HepG2 (cell line): ENCODE measurements at regions not wholly inside any gene's neighbourhood (a gene's known extent, or its start where the extent isn't known, plus 50 kb on each side); places are given as distances from the start of the nearest gene placed in this dataset.

Experiments used
- ATAC-seq: fragments of 200-7000 bp; cut with Tn5 transposase; 3 replicates; pipeline ENCODE4 v1.9.1; 2020; ENCODE audit warnings: mild to moderate bottlenecking, moderate library complexity
- BruUV-seq: library from RNA; stranded (reverse); fragments of 400-500 nt; replicated peaks from 2 replicates; lab custom pipeline; 2021; lab: Mats Ljungman, UMichigan
- CTCF ChIA-PET: fragments of 300-600 bp; formaldehyde crosslinking; extraction: SDS; loops from one replicate; lab custom pipeline; 2021; ENCODE audit warnings: low total read pairs, inconsistent platforms, low intra/inter-chr PET ratio; lab: Yijun Ruan, JAX
- POLR2A ChIA-PET: fragments of 350-600 bp; sonication (Branson Sonifier 250); formaldehyde crosslinking; loops from one replicate; lab custom pipeline; 2020; ENCODE audit warnings: antibody characterized with exemption, inconsistent platforms; lab: Yijun Ruan, JAX
- DNase-seq: peaks from one replicate; pipeline ENCODE4 v3.0.0-alpha.2; 2015; ENCODE audit warnings: low spot score
- FAIRE-seq: peaks from 3 replicates; lab custom pipeline; 2011; peaks lifted over from hg19 to GRCh38; lab: Jason Lieb, UNC
- H2AFZ ChIP-seq: one replicate; pipeline ENCODE4 v1.6.1; 2011; ENCODE audit warnings: low read length, inconsistent platforms
- H3K27ac ChIP-seq: fragments of 300-600 bp; 3 replicates; pipeline ENCODE4 v1.8.0; 2011; ENCODE audit warnings: mixed run types, mild to moderate bottlenecking, mixed read lengths, low read length, inconsistent platforms; ENCODE audit not compliant: insufficient read depth; ENCODE audit errors: extremely low read length
- H3K27me3 ChIP-seq, 2 experiments: fragments of 200-600 bp in 1 of 2; 2 replicates in 1 of 2; 3 replicates in 1 of 2; pipeline versions ENCODE4 v1.6.0 to v1.8.0; 2011; ENCODE audit warnings: low read length in 2 of 2, mild to moderate bottlenecking in 2 of 2, moderate library complexity in 2 of 2, inconsistent platforms in 1 of 2; ENCODE audit not compliant: insufficient read depth in 2 of 2, control insufficient read depth in 1 of 2
- H3K36me3 ChIP-seq, 2 experiments: fragments of 200-600 bp in 1 of 2; replicated peaks in 1 of 2; 2 replicates in 1 of 2; 3 replicates in 1 of 2; pipeline versions ENCODE4 v1.5.1 to v1.8.0; 2011; ENCODE audit warnings: low read length in 2 of 2, inconsistent platforms in 1 of 2; ENCODE audit not compliant: insufficient read depth in 2 of 2, control insufficient read depth in 1 of 2
- H3K4me1 ChIP-seq: 2 replicates; pipeline ENCODE4 v1.5.1; 2012; ENCODE audit warnings: low read length, inconsistent platforms; ENCODE audit not compliant: insufficient read depth
- H3K4me2 ChIP-seq: 2 replicates; pipeline ENCODE4 v1.6.0; 2011; ENCODE audit warnings: low read depth, low read length, inconsistent platforms
- H3K4me3 ChIP-seq, 3 experiments: fragments of 200-600 bp in 1 of 3; sonication (generic), shearing (Covaris generic) in 1 of 3; replicated peaks in 1 of 3; 2 replicates each; pipeline ENCODE4 v1.5.1; 2011 to 2016; ENCODE audit warnings: low read length in 3 of 3, inconsistent platforms in 2 of 3, low read depth in 2 of 3, mild to moderate bottlenecking in 2 of 3, control low read depth in 1 of 3, mixed read lengths in 1 of 3; ENCODE audit not compliant: insufficient read depth in 1 of 3
- H3K79me2 ChIP-seq: one replicate; pipeline ENCODE4 v1.6.1; 2011; ENCODE audit warnings: low read length, inconsistent platforms; ENCODE audit not compliant: insufficient read depth
- H3K9ac ChIP-seq: 2 replicates; pipeline ENCODE4 v1.6.0; 2011; ENCODE audit warnings: mild to moderate bottlenecking, low read depth, low read length, inconsistent platforms; ENCODE audit not compliant: insufficient read depth
- H3K9me3 ChIP-seq: 2 replicates; pipeline ENCODE4 v1.5.1; 2012; ENCODE audit warnings: mild to moderate bottlenecking, low read length
- H4K20me1 ChIP-seq: 2 replicates; pipeline ENCODE4 v1.6.0; 2011; ENCODE audit warnings: inconsistent platforms, mild to moderate bottlenecking, low read length, moderate library complexity; ENCODE audit not compliant: insufficient read depth
- EP300 ChIP-seq, 3 experiments: sonication (generic) in 1 of 3; formaldehyde crosslinking in 1 of 3; IDR thresholded peaks; 2 replicates each; pipeline versions ENCODE4 v1.5.1 to v1.6.1; 2011 to 2020; ENCODE audit warnings: low read depth in 2 of 3, low read length in 2 of 3, borderline replicate concordance in 1 of 3, improper control_type of control experiment in 1 of 3, mild to moderate bottlenecking in 1 of 3, missing genetic modification reagents in 1 of 3, moderate library complexity in 1 of 3
- HNRNPH1 ChIP-seq: fragments of 200-400 bp; formaldehyde crosslinking; optimal IDR thresholded peaks from 2 replicates; pipeline ENCODE3; 2017; ENCODE audit warnings: mild to moderate bottlenecking, low read depth, low read length
- XRCC5 ChIP-seq: fragments of 200-400 bp; formaldehyde crosslinking; optimal IDR thresholded peaks from 2 replicates; pipeline ENCODE3; 2017; ENCODE audit warnings: mild to moderate bottlenecking, low read length
- ZNF10 ChIP-seq: sonication (generic); formaldehyde crosslinking; IDR thresholded peaks from 2 replicates; pipeline ENCODE4 v1.4.0; 2020; ENCODE audit warnings: mild to moderate bottlenecking, low read depth, missing genetic modification reagents, borderline replicate concordance
- ZNF260 ChIP-seq: sonication (generic); formaldehyde crosslinking; IDR thresholded peaks from 2 replicates; pipeline ENCODE4 v1.4.0; 2020; ENCODE audit warnings: missing genetic modification reagents, low read depth, mild to moderate bottlenecking, borderline replicate concordance
- ZNF3 ChIP-seq: IDR thresholded peaks from 2 replicates; pipeline ENCODE4 v1.7.0; 2017; ENCODE audit warnings: inconsistent platforms
- ZNF761 ChIP-seq: sonication (generic); formaldehyde crosslinking; conservative IDR thresholded peaks from 2 replicates; pipeline ENCODE4 v1.4.0; 2020; ENCODE audit warnings: mild to moderate bottlenecking, missing genetic modification reagents
- ZSCAN21 ChIP-seq: sonication (generic); formaldehyde crosslinking; IDR thresholded peaks from 2 replicates; pipeline ENCODE4 v1.8.0; 2022; ENCODE audit warnings: mild to moderate bottlenecking, missing genetic modification reagents, moderate library complexity, borderline replicate concordance
- in situ Hi-C: cut with HindIII; loops from 2 replicates; pipeline ENCODE4 v1.10.0; 2017; ENCODE audit warnings: low pct_unique_long_range_greater_than_20kb; ENCODE audit not compliant: extremely low pct_ligation_motif_present
- intact Hi-C: fragments of 100-400 bp; cut with micrococcal nuclease; formaldehyde crosslinking; loops from one replicate; pipeline ENCODE4 v1.10.0; 2022; ENCODE audit not compliant: unreplicated experiment
- TF ChIP-seq, protein P1 (sequence below): sonication (generic); formaldehyde crosslinking; IDR thresholded peaks from 2 replicates; pipeline ENCODE4 v1.9.0; 2021; ENCODE audit warnings: missing genetic modification reagents, mild to moderate bottlenecking, borderline replicate concordance
- TF ChIP-seq, protein P2 (sequence below), 2 experiments: sonication (generic) in 1 of 2; formaldehyde crosslinking in 1 of 2; IDR thresholded peaks; 2 replicates each; pipeline versions ENCODE4 v1.4.0 to v1.6.1; 2016 to 2020; ENCODE audit warnings: borderline replicate concordance in 1 of 2, low read depth in 1 of 2, mild to moderate bottlenecking in 1 of 2, missing genetic modification reagents in 1 of 2
- TF ChIP-seq, protein P3 (sequence below): sonication (generic); formaldehyde crosslinking; IDR thresholded peaks from 2 replicates; pipeline ENCODE4 v1.5.0; 2020; ENCODE audit warnings: missing genetic modification reagents
- TF ChIP-seq, protein P4 (sequence below): sonication (generic); formaldehyde crosslinking; IDR thresholded peaks from 2 replicates; pipeline ENCODE4 v1.4.0; 2020; ENCODE audit warnings: mild to moderate bottlenecking, missing genetic modification reagents

DNA sequence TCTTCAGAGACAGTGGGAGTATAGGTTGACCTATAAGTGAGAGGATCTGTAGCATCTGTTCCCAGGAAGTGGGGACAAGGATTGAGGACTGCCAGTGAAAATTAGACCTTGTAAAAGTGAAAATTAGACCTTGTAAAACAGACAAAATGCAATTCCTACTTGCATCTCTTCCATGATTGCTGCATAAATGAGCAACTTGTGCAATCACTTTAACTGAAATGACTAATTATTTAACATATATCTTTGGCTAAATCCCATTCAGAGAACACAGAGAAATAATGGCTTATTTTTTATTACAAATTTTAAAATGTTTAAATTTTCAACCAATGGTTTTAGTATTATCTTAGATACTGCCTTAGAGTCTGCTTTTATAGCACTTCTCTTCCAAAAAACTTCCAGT, 67.2 kb upstream of the NABP1 start:
- Histone ChIP-seq H3K27me3 (no peaks in the 10 kb centered on the region), H3K79me2 (no peaks in the 10 kb centered on the region), H3K4me1 (no peaks in the 10 kb centered on the region), H2AFZ (no peak overlapping the region), H3K36me3 (no peaks in the 10 kb centered on the region), H3K27ac (no peak overlapping the region), H3K4me2 (no peak overlapping the region), H3K4me3 (no peak overlapping the region), H3K9ac (no peak overlapping the region), H3K9me3 (no peaks in the 10 kb centered on the region), H4K20me1 (no peaks in the 10 kb centered on the region)
- in situ Hi-C loops (no loop called here), intact Hi-C loops (no loop called here)
- ChIA-PET POLR2A (no interaction called here), CTCF (no interaction called here)
- no TSS peak for BruUV-seq
- no peak for ATAC-seq
- TF ChIP-seq, protein P1, sequence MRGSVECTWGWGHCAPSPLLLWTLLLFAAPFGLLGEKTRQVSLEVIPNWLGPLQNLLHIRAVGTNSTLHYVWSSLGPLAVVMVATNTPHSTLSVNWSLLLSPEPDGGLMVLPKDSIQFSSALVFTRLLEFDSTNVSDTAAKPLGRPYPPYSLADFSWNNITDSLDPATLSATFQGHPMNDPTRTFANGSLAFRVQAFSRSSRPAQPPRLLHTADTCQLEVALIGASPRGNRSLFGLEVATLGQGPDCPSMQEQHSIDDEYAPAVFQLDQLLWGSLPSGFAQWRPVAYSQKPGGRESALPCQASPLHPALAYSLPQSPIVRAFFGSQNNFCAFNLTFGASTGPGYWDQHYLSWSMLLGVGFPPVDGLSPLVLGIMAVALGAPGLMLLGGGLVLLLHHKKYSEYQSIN, result no peak
- TF ChIP-seq, protein P2, sequence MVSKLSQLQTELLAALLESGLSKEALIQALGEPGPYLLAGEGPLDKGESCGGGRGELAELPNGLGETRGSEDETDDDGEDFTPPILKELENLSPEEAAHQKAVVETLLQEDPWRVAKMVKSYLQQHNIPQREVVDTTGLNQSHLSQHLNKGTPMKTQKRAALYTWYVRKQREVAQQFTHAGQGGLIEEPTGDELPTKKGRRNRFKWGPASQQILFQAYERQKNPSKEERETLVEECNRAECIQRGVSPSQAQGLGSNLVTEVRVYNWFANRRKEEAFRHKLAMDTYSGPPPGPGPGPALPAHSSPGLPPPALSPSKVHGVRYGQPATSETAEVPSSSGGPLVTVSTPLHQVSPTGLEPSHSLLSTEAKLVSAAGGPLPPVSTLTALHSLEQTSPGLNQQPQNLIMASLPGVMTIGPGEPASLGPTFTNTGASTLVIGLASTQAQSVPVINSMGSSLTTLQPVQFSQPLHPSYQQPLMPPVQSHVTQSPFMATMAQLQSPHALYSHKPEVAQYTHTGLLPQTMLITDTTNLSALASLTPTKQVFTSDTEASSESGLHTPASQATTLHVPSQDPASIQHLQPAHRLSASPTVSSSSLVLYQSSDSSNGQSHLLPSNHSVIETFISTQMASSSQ (IDR thresholded peaks at IDR 0.05; ENCODE audit: low read depth), result no peak
- TF ChIP-seq, protein P2 (CRISPR knock-in tag; IDR thresholded peaks at IDR 0.05; ENCODE audit: borderline replicate concordance), result no peak
- TF ChIP-seq EP300 (IDR thresholded peaks at IDR 0.05; ENCODE audit: low read depth in 2 of 2, low read length in 2 of 2) (no peak), EP300 (CRISPR knock-in tag; IDR thresholded peaks at IDR 0.05; ENCODE audit: borderline replicate concordance) (no peak), ZNF3 (CRISPR knock-in tag) (no peak), ZNF761 (CRISPR knock-in tag) (no peak), ZNF260 (CRISPR knock-in tag) (no peak), ZNF10 (no peak), HNRNPH1 (no peak), ZSCAN21 (CRISPR knock-in tag) (no peak), XRCC5 (no peak)
- TF ChIP-seq, protein P3, sequence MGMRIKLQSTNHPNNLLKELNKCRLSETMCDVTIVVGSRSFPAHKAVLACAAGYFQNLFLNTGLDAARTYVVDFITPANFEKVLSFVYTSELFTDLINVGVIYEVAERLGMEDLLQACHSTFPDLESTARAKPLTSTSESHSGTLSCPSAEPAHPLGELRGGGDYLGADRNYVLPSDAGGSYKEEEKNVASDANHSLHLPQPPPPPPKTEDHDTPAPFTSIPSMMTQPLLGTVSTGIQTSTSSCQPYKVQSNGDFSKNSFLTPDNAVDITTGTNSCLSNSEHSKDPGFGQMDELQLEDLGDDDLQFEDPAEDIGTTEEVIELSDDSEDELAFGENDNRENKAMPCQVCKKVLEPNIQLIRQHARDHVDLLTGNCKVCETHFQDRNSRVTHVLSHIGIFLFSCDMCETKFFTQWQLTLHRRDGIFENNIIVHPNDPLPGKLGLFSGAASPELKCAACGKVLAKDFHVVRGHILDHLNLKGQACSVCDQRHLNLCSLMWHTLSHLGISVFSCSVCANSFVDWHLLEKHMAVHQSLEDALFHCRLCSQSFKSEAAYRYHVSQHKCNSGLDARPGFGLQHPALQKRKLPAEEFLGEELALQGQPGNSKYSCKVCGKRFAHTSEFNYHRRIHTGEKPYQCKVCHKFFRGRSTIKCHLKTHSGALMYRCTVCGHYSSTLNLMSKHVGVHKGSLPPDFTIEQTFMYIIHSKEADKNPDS (CRISPR knock-in tag), result no peak
- TF ChIP-seq, protein P4, sequence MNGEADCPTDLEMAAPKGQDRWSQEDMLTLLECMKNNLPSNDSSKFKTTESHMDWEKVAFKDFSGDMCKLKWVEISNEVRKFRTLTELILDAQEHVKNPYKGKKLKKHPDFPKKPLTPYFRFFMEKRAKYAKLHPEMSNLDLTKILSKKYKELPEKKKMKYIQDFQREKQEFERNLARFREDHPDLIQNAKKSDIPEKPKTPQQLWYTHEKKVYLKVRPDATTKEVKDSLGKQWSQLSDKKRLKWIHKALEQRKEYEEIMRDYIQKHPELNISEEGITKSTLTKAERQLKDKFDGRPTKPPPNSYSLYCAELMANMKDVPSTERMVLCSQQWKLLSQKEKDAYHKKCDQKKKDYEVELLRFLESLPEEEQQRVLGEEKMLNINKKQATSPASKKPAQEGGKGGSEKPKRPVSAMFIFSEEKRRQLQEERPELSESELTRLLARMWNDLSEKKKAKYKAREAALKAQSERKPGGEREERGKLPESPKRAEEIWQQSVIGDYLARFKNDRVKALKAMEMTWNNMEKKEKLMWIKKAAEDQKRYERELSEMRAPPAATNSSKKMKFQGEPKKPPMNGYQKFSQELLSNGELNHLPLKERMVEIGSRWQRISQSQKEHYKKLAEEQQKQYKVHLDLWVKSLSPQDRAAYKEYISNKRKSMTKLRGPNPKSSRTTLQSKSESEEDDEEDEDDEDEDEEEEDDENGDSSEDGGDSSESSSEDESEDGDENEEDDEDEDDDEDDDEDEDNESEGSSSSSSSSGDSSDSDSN (CRISPR knock-in tag), result no peak
- no peak for DNase-seq
- FAIRE-seq, result no peak
